Ecto neural progenitor cell (in vitro differentiated cells): ENCODE measurements at regions not wholly inside any gene's neighbourhood (a gene's known extent, or its start where the extent isn't known, plus 50 kb on each side); places are given as distances from the start of the nearest gene placed in this dataset.

Source experiments
- DNase-seq: peaks from one replicate; pipeline ENCODE4 v3.0.0-alpha.2; 2018; ENCODE audit warnings: low spot score

- DNase-seq: no peak
These were observed 325.6 kb downstream of the DEPDC1B start for GRCh38 chr5:60374409-60374808.

- DNase-seq: no peak
These were observed 327.2 kb downstream of the DEPDC1B start for GRCh38 chr5:60372786-60373185.

DNA sequence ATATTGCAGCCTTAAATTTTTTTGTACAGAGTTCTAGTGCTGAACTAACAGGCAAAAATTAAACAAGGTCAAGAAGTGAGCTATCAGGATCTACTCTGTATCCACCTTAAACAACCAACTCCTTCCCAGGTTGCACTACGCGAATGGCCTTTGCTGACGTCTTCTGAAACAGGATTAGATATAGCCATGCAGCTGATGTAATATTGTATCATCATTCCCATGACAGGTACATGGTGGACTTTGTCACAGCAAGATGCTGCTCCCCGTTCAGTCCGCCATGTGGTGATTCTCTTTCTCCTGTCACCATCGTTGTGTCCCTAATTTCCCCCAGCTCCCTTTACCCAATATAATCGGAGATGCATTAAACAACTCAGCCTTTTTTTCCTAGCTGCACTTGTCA, 328.9 kb downstream of the DEPDC1B start:
- DNase-seq: no peak

- no peak for DNase-seq
These were observed 329.5 kb downstream of the DEPDC1B start for GRCh38 chr5:60370508-60370907.

GRCh38 chr5:60369391-60369790, 330.6 kb downstream of the DEPDC1B start:
- no peak for DNase-seq

DNA sequence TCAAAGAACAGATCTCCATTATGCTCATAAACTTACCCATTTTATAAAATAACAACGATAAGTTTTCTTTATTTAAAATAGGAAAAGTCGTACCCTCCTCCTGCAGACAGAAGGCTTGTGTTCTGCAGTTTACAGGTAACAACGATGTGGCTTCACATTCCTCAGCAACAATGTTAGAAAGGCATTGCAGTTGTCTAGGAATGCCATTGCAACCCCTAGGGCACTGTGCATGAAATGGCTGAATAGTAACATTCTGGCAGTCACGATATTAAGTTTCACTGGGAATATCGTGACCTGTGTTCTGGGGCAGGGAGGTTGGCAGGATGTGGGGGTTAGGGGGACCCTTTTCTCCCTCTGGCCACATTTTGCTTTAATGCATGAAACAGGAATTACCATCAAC, 331.9 kb downstream of the DEPDC1B start:
- DNase-seq: no peak

- DNase-seq: no peak
These were observed 333.5 kb downstream of the DEPDC1B start for GRCh38 chr5:60366489-60366888.

- no peak for DNase-seq
These were observed 335.0 kb downstream of the DEPDC1B start for GRCh38 chr5:60365001-60365400.

GRCh38 chr5:60362158-60362557, 337.8 kb downstream of the DEPDC1B start:
- DNase-seq: no peak

DNA sequence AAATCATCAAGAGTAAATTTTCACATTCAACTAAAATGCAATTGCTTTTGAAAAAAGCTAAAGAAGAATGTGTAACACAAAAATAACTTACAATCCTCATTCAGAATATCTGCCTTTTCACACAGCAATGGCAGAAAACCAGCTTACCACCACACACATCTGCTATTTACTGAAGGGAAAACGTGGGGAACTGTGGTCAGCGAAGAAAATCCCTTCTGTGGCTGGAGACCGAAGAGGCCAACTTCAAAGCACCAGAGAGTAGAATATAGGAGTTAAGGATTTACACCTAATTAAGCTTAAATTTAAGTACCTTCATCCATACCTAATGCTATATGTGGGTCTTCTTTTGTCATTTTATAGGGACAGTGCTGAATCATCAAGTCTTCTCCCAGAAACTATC, 339.6 kb downstream of the DEPDC1B start:
- DNase-seq: no peak

DNA sequence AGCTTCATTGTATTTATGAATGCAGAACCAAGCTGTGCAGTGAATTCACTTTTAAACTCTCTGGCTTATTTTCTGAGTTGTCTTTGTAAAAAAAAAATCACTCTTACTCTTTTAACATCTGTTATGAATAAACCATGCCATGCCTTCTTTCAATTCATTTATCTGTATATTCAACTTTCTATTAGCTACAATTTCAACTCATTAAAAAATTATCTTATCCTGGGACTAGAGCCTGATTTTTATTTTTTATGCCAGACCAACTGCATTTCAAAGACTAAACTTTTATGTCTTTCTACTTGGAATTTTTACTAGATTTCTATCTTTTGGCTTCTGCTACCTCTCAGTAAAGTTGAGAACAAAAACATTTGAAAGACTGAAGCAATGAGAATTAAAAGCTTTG, 342.7 kb downstream of the DEPDC1B start:
- DNase-seq: no peak

- no peak for DNase-seq
These were observed 343.2 kb downstream of the DEPDC1B start for GRCh38 chr5:60356745-60357144.

- DNase-seq: no peak
These were observed 344.8 kb downstream of the DEPDC1B start for GRCh38 chr5:60355181-60355580.

GRCh38 chr5:60354311-60354710, 345.7 kb downstream of the DEPDC1B start:
- no peak for DNase-seq

- no peak for DNase-seq
These were observed 346.9 kb downstream of the DEPDC1B start for GRCh38 chr5:60352992-60353599.

DNA sequence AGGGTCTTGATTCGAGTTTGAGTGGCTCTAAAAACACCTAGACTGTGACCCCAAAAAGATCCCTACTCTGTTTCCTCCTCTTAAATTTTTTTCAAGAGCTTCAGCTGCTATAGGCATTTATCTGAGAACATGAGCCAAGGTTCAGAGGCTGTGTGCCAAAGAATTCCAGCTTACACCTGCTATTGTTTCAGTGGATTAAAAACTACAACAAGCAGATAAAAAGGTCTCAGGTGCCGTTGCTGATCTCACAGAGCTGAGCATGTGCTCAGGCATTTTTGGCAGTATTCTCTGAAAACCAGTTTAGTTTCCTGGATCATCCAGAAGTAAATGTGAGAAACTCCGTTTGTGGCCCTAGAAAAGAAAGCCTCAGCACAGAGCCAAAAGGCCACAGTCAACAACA, 349.2 kb downstream of the DEPDC1B start:
- DNase-seq: no peak

GRCh38 chr5:60349891-60350415, 350.0 kb downstream of the DEPDC1B start:
- no peak for DNase-seq

DNA sequence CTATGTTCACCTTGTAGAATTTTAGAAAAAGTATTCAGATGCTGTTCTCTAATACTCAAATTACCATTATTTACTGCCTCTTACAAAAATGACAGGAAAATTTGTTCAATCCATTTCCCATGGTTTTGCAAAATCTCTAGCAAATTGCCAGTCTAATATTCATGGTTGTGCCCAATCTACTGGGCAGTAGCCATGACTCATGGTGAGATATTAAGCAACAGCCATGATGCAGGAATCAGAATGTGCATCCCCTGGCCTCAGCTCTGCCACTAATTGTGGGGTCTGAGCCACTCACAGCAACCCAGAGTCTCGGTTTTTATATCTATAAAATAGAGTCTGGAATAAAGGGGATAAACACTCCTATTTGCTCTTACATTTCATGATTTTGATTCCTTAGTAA, 353.6 kb downstream of the DEPDC1B start:
- no peak for DNase-seq

DNA sequence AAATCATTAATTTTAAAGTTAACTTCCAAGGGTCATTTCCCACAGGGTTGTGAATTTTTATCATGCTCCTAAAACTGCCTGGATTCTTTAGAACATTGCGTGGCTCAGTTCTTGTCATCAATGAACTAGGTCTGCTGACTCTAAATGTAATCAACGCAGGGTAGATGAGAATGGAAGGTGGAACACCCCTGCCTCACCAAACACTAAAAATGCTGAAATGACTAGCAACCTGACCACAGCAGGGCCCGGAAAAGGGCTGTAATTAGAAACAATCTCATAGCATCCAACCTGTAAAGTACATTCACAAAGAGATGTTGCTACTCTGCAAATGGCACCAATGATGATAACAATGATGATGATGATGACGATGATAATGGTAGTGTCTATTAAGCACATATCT, 356.9 kb downstream of the DEPDC1B start:
- DNase-seq: no peak

DNA sequence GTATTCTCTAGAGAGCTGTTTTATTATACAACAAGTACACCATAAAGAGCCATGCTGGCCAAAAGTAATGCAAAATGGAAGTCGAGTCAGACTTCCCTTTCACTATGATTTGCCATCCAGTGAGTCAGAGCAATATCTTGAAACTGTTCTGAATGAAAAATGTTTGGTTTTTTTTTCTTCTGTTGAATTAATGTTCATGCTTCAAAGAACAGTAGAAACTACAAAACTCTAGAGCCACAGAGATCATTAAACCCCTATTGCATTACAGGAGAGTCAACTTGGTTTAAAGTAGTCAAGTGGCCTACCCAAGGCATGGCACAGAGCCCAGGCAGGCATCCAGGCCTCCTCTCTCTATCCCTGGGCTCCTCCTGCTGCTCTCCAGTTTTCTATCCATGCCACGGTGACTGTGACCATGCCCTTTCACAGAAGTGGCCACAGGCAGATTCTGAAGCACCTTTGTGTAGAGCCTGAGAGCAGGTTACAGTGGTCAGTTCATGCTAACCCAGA, 358.9 kb downstream of the DEPDC1B start:
- DNase-seq: no peak

GRCh38 chr5:60340326-60340725, 359.6 kb downstream of the DEPDC1B start:
- DNase-seq: no peak

- no peak for DNase-seq
These were observed 360.2 kb downstream of the DEPDC1B start for GRCh38 chr5:60339691-60340201.

GRCh38 chr5:60338846-60339245, 361.1 kb downstream of the DEPDC1B start:
- no peak for DNase-seq

- DNase-seq: no peak
These were observed 363.5 kb downstream of the DEPDC1B start for GRCh38 chr5:60336491-60336890.
